Neuronal stem cell (in vitro differentiated cells): ENCODE measurements at regions not wholly inside any gene's neighbourhood (a gene's known extent, or its start where the extent isn't known, plus 50 kb on each side); places are given as distances from the start of the nearest gene placed in this dataset.
"Not testable (repeated sequence)": the region's sequence is repeated elsewhere in the genome, so short reads cannot be mapped to it uniquely, and the experiment has no call there.

Source experiments
- DNase-seq: peaks from one replicate; pipeline ENCODE4 v3.0.0-alpha.2; 2013; ENCODE audit warnings: low spot score
- H2AFZ ChIP-seq: one replicate; pipeline ENCODE4 v1.6.1; 2013; ENCODE audit warnings: mild to moderate bottlenecking, low read length, inconsistent platforms
- H2AK5ac ChIP-seq: 2 replicates; pipeline ENCODE4 v1.6.1; 2013; ENCODE audit warnings: low read depth, mild to moderate bottlenecking, inconsistent platforms, low read length, moderate library complexity, mixed read lengths
- H2BK120ac ChIP-seq: 2 replicates; pipeline ENCODE4 v1.6.1; 2013; ENCODE audit warnings: low read depth, mild to moderate bottlenecking, inconsistent platforms, low read length, moderate library complexity, mixed read lengths
- H2BK12ac ChIP-seq: one replicate; pipeline ENCODE4 v1.6.1; 2013; ENCODE audit warnings: low read length, inconsistent platforms
- H2BK15ac ChIP-seq: 2 replicates; pipeline ENCODE4 v1.6.1; 2013; ENCODE audit warnings: mild to moderate bottlenecking, low read length, inconsistent platforms, mixed read lengths
- H2BK5ac ChIP-seq: one replicate; pipeline ENCODE4 v1.6.1; 2013; ENCODE audit warnings: inconsistent platforms, mild to moderate bottlenecking, low read length, moderate library complexity
- H3K14ac ChIP-seq: one replicate; pipeline ENCODE4 v1.6.1; 2013; ENCODE audit warnings: low read length, inconsistent platforms
- H3K18ac ChIP-seq: 2 replicates; pipeline ENCODE4 v1.6.1; 2013; ENCODE audit warnings: low read length, inconsistent platforms
- H3K23ac ChIP-seq: 2 replicates; pipeline ENCODE4 v1.6.1; 2013; ENCODE audit warnings: low read depth, mild to moderate bottlenecking, mixed read lengths, low read length, inconsistent platforms; ENCODE audit not compliant: poor library complexity
- H3K27ac ChIP-seq: replicated peaks from 3 replicates; pipeline ENCODE4 v1.5.1; 2013; ENCODE audit warnings: low read length, inconsistent platforms
- H3K27me3 ChIP-seq, 3 experiments: 2 replicates each; pipeline ENCODE4 v1.6.1; 2013; ENCODE audit warnings: low read length in 3 of 3, mild to moderate bottlenecking in 2 of 3, inconsistent platforms in 1 of 3, low read depth in 1 of 3, mixed read lengths in 1 of 3, moderate library complexity in 1 of 3; ENCODE audit not compliant: control insufficient read depth in 3 of 3, insufficient read depth in 3 of 3
- H3K36me3 ChIP-seq, 2 donors: replicated peaks in 1 of 2; 2 replicates each; pipeline ENCODE4 v1.6.1; 2013; ENCODE audit warnings: low read length in 2 of 2; ENCODE audit not compliant: control insufficient read depth in 2 of 2, insufficient read depth in 2 of 2
- H3K4ac ChIP-seq: 2 replicates; pipeline ENCODE4 v1.6.1; 2013; ENCODE audit warnings: inconsistent platforms, mild to moderate bottlenecking, low read length, moderate library complexity
- H3K4me1 ChIP-seq, 2 donors: 1 replicate in 1 of 2; 2 replicates in 1 of 2; pipeline ENCODE4 v1.6.1; 2013; ENCODE audit warnings: low read length in 2 of 2, low read depth in 1 of 2; ENCODE audit not compliant: control insufficient read depth in 2 of 2, insufficient read depth in 1 of 2
- H3K4me2 ChIP-seq: one replicate; pipeline ENCODE4 v1.6.1; 2013; ENCODE audit warnings: mild to moderate bottlenecking, low read length, inconsistent platforms; ENCODE audit not compliant: insufficient read depth, poor library complexity, severe bottlenecking
- H3K4me3 ChIP-seq, 2 donors: 2 replicates each; pipeline ENCODE4 v1.5.1; 2013; ENCODE audit warnings: low read length in 2 of 2, mild to moderate bottlenecking in 2 of 2, inconsistent platforms in 1 of 2, moderate library complexity in 1 of 2
- H3K79me1 ChIP-seq: one replicate; pipeline ENCODE4 v1.6.1; 2013; ENCODE audit warnings: low read depth, mild to moderate bottlenecking, inconsistent platforms, low read length, moderate library complexity
- H3K9ac ChIP-seq: one replicate; pipeline ENCODE4 v1.6.1; 2013; ENCODE audit warnings: mild to moderate bottlenecking, low read depth, low read length, inconsistent platforms; ENCODE audit not compliant: poor library complexity
- H3K9me3 ChIP-seq, 2 donors: replicated peaks in 1 of 2; 2 replicates each; pipeline versions ENCODE3 to v1.6.1; 2013; ENCODE audit warnings: low read length in 2 of 2, mild to moderate bottlenecking in 2 of 2, inconsistent platforms in 1 of 2, low read depth in 1 of 2, mixed read lengths in 1 of 2, moderate library complexity in 1 of 2; ENCODE audit not compliant: control insufficient read depth in 2 of 2, insufficient read depth in 1 of 2
- H4K8ac ChIP-seq: one replicate; pipeline ENCODE4 v1.6.1; 2013; ENCODE audit warnings: low read depth, mild to moderate bottlenecking, inconsistent platforms, low read length, moderate library complexity
- H4K91ac ChIP-seq: one replicate; pipeline ENCODE4 v1.6.1; 2013; ENCODE audit warnings: low read length, low read depth, mild to moderate bottlenecking, inconsistent platforms; ENCODE audit not compliant: poor library complexity
- WGBS, 2 donors: extraction: QIAGEN DNeasy Blood & Tissue Kit; methylation state at CpG; one replicate each; pipeline ENCODE4 v1.1.7; 2013; ENCODE audit warnings: missing lambda C conversion rate in 2 of 2, mixed read lengths in 1 of 2; ENCODE audit not compliant: insufficient read length in 2 of 2, insufficient replicate concordance in 1 of 2; ENCODE audit errors: extremely low coverage in 2 of 2; 5-methylcytosine and 5-hydroxymethylcytosine counted together

GRCh38 chr5:96320797-96321196, 112.3 kb downstream of the PCSK1 start:
- no peak overlapping the region for H3K23ac ChIP-seq
- no peaks in the 10 kb centered on the region for H3K27me3 ChIP-seq
- no peak overlapping the region for H2BK120ac ChIP-seq
- H3K27ac ChIP-seq = no peak overlapping the region
- no peak overlapping the region for H2BK15ac ChIP-seq
- no peaks in the 10 kb centered on the region for H3K36me3 ChIP-seq
- no peak overlapping the region for H2BK12ac ChIP-seq
- no peak overlapping the region for H3K9ac ChIP-seq
- no peak overlapping the region for H2AK5ac ChIP-seq
- H3K4me2 ChIP-seq = no peak overlapping the region
- no peaks in the 10 kb centered on the region for H3K9me3 ChIP-seq
- H2AFZ ChIP-seq = no peak overlapping the region
- H4K91ac ChIP-seq = no peak overlapping the region
- H3K14ac ChIP-seq = no peak overlapping the region
- H3K18ac ChIP-seq = no peak overlapping the region
- peaks cover 2 to 3% of the 10 kb centered on the region in 2 donors for H3K4me1 ChIP-seq
- H3K4me3 ChIP-seq = no peak overlapping the region
- no peak overlapping the region for H3K4ac ChIP-seq
- no peak for DNase-seq
- H3K79me1 ChIP-seq = no peaks in the 10 kb centered on the region
- H4K8ac ChIP-seq = no peak overlapping the region
- WGBS, 2 donors = no CpG with 5 or more reads among the region's 3 CpGs
- H2BK5ac ChIP-seq = no peak overlapping the region

GRCh38 chr5:96319981-96320739, 112.9 kb downstream of the PCSK1 start:
- H3K9ac ChIP-seq, H3K4ac ChIP-seq, H3K14ac ChIP-seq, DNase-seq, H4K91ac ChIP-seq, H2BK5ac ChIP-seq, H2BK15ac ChIP-seq, H2AK5ac ChIP-seq, H3K79me1 ChIP-seq, H2BK12ac ChIP-seq, H3K9me3 ChIP-seq, H3K4me2 ChIP-seq, H3K27me3 ChIP-seq, H3K4me1 ChIP-seq, H2AFZ ChIP-seq, H3K36me3 ChIP-seq, H3K4me3 ChIP-seq, H3K18ac ChIP-seq, H2BK120ac ChIP-seq, H4K8ac ChIP-seq, H3K23ac ChIP-seq, H3K27ac ChIP-seq: not testable (repeated sequence)
- WGBS, 2 donors = no CpG with 5 or more reads among the region's 11 CpGs

GRCh38 chr5:96318569-96319110, 114.4 kb downstream of the PCSK1 start:
- H2BK5ac ChIP-seq = no peak overlapping the region
- H3K4me2 ChIP-seq = no peak overlapping the region
- no peak overlapping the region for H2BK120ac ChIP-seq
- H3K27ac ChIP-seq = no peak overlapping the region
- no peak overlapping the region for H2BK15ac ChIP-seq
- H3K36me3 ChIP-seq = no peaks in the 10 kb centered on the region
- H2AFZ ChIP-seq = no peak overlapping the region
- no peak overlapping the region for H4K91ac ChIP-seq
- no peak overlapping the region for H3K18ac ChIP-seq
- no peak for DNase-seq
- no peak overlapping the region for H3K23ac ChIP-seq
- no peak overlapping the region for H3K9ac ChIP-seq
- no peak overlapping the region for H2BK12ac ChIP-seq
- H3K9me3 ChIP-seq = no peaks in the 10 kb centered on the region
- no peak overlapping the region for H3K4me3 ChIP-seq
- H3K4me1 ChIP-seq = peaks cover 2 to 3% of the 10 kb centered on the region in 2 donors
- no CpG with 5 or more reads among the region's 1 CpG for WGBS, 2 donors
- no peak overlapping the region for H3K14ac ChIP-seq
- no peak overlapping the region for H3K4ac ChIP-seq
- no peak overlapping the region for H2AK5ac ChIP-seq
- no peak overlapping the region for H4K8ac ChIP-seq
- H3K27me3 ChIP-seq = no peaks in the 10 kb centered on the region
- H3K79me1 ChIP-seq = peaks cover 2% of the 10 kb centered on the region

- Histone ChIP-seq H2AFZ (no peak overlapping the region), H2BK12ac (no peak overlapping the region), H3K4me2 (no peak overlapping the region), H2AK5ac (no peak overlapping the region), H4K91ac (no peak overlapping the region), H3K27me3 (no peaks in the 10 kb centered on the region), H3K18ac (no peak overlapping the region), H3K23ac (no peak overlapping the region), H4K8ac (no peak overlapping the region), H3K4me3 (no peak overlapping the region), H3K36me3 (no peaks in the 10 kb centered on the region), H3K27ac (no peak overlapping the region), H3K79me1 (peaks cover 2% of the 10 kb centered on the region), H3K4me1 (peaks cover 2 to 3% of the 10 kb centered on the region in 2 donors), H2BK5ac (no peak overlapping the region), H2BK120ac (no peak overlapping the region), H3K4ac (no peak overlapping the region), H2BK15ac (no peak overlapping the region), H3K9ac (no peak overlapping the region), H3K9me3 (no peaks in the 10 kb centered on the region), H3K14ac (no peak overlapping the region)
- no peak for DNase-seq
- no CpG with 5 or more reads among the region's 3 CpGs for WGBS, 2 donors
Measured at GRCh38 chr5:96317945-96318344, 115.1 kb downstream of the PCSK1 start.
